GM21825 (cell line): ENCODE measurements at regions not wholly inside any gene's neighbourhood (a gene's known extent, or its start where the extent isn't known, plus 50 kb on each side); places are given as distances from the start of the nearest gene placed in this dataset.

Experiments used
- ATAC-seq: cut with Tn5 transposase; IDR thresholded peaks from one replicate; pipeline ENCODE4 v1.9.1; 2021; ENCODE audit warnings: mild to moderate bottlenecking, moderate library complexity; ENCODE audit not compliant: unreplicated experiment

DNA sequence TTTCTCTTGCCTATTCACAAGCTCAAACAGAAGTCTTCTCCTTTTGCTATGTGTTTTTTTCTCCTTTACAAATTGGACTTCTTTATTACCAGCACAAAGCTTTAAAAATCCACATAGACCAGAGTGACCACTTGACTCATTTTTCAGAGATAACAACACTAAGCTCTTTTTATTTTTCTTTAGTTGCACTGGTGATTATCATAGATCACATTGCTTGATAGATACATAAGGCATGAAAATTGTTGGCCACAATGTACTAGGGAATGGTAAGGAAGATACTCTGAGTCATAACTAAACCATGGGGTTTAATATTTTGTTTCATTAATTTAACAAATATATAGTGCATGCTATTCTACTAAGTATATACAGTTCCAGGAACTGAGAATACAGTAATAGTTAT lies 159.0 kb downstream of the GASK1B start:
- no peak for ATAC-seq

- no peak for ATAC-seq
Measured at GRCh38 chr4:158010361-158010760, 162.5 kb downstream of the GASK1B start.

DNA sequence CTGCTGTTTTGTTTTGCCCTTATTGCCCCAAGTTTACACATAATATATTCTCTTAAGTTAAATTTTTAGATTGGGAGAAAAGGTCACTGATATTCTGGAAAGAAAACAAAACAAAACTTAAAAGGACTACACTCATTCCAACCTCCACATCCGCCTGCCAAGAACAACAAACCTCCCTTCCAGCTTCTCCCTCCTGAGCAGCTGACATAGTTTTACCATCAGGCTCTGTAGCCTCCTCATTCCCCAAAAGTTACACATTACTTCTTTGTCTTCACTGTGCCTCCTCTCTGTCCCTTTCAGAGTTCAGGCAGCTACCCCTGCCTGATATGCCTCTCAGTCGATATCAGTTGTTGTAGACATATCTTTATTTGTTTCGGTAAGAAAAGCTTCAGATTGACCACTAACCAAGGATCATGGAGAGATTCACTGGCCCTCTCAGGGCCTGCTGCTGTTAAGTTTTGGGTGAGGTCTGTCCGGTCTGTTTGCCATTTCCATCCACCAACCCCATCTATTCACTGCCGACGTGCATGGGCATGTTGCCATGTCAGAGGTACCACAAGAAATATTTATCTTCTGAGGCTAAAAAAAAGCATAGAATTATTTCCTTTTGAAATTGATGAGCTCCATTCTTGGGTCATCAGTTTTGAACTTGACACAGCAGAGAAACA lies 164.1 kb downstream of the GASK1B start:
- ATAC-seq = no peak

DNA sequence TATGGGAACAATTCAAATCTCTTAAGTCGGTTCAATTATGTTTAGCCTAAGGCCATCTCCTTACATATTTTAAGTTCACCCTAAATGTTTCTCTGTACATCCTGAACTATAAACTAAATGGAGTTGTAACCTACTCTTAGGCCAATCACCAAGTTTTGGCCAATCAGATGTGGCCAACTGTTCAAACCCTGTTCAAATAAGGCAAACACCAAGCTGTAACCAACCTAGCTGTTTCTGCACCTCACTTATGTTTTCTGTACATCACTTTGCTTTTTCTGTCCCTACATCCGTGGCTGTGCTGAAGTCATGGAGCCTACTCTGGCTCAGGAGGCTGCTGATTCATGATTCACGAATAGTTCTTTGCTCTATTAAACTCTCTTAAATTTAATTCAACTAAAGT lies 165.3 kb downstream of the GASK1B start:
- ATAC-seq = no peak

DNA sequence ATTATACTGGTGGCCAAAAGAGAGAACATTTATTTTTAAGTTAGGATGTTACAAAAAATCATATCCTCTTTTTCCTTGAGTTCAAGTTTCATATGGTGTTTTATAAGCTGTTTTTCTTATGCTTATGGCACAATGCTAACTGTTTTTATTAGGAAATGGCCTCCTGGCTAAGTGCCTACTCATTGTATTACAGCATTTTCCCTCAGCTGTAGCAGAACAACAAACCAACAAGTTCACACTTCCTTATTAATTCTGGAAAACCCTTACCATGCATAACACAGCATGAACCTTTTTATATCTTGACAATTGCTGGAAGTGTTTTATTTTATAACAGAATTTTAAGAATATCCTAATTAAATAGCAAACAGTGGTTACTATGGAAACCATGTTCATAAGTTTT lies 165.8 kb downstream of the GASK1B start:
- ATAC-seq = no peak

- ATAC-seq = no peak
Measured at GRCh38 chr4:158005021-158005420, 167.8 kb downstream of the GASK1B start.

GRCh38 chr4:158004101-158004500 lies 168.7 kb downstream of the GASK1B start:
- ATAC-seq = no peak

DNA sequence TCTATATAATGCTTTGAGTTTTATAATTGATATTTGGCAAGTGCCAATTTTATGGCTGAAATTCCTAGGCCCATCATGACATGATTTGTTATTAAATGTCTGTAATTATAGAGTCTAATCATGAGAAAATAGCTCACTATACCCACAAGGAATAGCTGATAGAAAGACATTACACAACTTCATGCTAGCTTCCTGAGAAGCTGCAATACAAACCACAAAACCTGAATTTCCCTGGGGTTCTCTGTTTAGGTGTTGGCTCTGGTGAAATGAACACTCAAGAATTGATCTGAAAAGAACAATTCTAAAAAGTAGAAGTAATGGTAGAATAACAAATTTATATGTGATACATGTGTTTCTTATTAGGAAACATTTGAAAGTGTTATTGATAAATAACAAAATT lies 169.6 kb downstream of the GASK1B start:
- no peak for ATAC-seq

DNA sequence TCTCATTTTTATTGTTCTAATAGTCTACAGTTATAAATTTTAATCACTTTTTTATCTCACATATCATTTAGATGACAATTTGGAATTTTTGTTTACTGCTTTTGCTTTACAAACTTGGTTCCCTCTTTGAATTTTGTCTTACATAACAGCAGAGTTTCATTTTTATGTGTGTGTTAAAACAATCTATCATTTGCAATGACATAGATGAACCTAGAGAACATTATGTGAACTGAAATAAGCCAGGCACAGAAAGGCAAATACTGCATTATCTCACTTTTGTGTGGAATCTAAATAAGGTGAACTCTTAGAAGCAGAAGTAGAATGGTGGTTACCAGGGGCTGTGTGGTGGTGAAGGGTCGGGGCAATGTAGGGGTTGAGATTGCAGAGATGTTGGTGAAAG lies 170.7 kb downstream of the GASK1B start:
- no peak for ATAC-seq

DNA sequence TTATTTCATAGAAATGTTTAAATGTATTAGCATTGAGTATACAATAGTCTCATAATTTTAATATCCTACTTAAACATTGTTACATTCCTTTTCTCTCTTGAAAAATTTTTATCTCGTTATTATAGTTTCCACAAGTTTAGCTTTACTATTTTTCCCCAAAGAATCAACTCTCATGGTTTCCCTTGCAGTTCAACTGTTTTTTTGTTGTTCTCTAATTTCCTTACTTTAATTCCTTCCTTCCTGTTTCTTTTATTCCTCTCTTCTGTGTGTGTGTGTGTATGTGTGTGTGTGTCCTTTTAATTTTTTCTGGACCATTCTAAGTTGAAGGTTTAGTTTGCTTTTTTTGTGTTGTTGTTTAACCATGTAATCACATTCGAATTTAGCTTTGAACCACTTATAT lies 171.1 kb downstream of the GASK1B start:
- no peak for ATAC-seq

- ATAC-seq = no peak
Measured at GRCh38 chr4:157999723-158000122, 173.1 kb downstream of the GASK1B start.

- no peak for ATAC-seq
Measured at GRCh38 chr4:157997296-157997695, 175.5 kb downstream of the GASK1B start.

- ATAC-seq = no peak
Measured at GRCh38 chr4:157996061-157997028, 176.5 kb downstream of the GASK1B start.

GRCh38 chr4:157994863-157995262 lies 178.0 kb downstream of the GASK1B start:
- no peak for ATAC-seq

- no peak for ATAC-seq
Measured at GRCh38 chr4:157992948-157993839, 179.6 kb downstream of the GASK1B start.

GRCh38 chr4:157992038-157992705 lies 180.7 kb downstream of the GASK1B start:
- ATAC-seq = no peak

DNA sequence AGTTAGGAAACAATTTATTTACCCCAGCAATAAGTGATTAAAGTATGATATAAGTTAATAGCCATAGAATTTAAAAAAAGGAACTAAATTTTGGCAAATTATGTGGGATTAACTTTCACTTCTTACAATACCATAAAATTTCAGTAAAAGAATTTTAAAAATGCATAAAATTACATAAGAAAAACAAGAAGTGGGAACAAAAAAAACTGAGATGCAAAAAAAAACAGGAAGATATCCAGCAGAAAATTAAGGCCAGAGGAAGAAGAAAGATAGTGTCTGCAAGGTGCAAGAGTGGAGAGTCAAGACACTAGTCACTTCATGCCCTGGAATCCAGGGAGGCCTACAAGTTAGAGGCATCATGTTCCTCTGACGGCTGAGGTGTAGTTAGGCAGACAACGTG lies 184.2 kb downstream of the GASK1B start:
- no peak for ATAC-seq

DNA sequence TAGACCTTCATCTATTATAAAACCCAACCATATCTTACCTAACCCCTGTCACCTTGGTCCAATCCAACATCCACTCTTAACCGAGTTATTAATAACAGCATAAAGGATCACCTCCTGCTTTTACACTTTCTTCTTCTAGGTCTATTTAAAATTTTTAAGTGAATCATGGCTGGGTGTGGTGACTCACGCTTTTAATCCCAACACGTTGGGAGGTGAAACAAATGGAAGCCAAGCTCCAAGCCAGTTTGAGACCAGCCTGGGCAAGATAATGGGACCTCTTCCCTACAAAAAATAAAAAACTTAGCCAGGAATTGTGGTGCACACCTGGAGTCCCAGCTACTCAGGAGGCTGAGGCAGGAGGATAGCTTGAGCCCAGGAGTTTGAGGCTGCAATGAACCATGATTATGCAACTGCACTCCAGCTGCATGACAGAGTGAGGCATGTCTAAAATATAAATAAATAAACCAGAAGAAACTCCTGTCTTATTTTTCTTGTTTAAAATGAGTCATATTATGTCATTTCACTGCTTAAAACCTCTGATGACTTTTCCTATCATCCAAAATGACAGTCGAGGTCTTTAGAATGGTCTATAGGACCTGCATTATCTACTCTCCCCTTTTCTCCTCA lies 188.4 kb downstream of the GASK1B start:
- no peak for ATAC-seq

- no peak for ATAC-seq
Measured at GRCh38 chr4:157983300-157983699, 189.5 kb downstream of the GASK1B start.

DNA sequence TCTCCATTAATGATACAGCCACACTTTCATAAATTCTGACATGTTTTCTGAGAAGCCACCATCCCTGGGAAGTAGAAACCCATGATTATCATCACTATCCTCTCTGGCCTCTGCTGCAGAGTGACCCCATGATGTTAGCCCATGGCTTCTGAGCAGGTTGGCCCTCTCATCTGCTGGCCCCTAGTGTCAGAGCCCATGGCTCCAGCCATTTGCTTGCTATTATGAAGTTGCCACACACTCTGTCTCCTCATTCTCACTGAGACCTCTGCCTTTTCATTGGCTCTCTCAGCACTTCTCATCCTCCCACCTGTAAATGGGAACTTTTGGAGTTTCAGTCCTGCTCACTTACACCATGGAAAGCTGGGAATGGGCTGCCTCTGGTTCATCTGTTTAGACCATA lies 192.7 kb downstream of the GASK1B start:
- ATAC-seq = no peak
